GM18526 (cell line): ENCODE measurements at regions not wholly inside any gene's neighbourhood (a gene's known extent, or its start where the extent isn't known, plus 50 kb on each side); places are given as distances from the start of the nearest gene placed in this dataset.

Source experiments
- POLR2A ChIP-seq: IDR thresholded peaks from 3 replicates; pipeline ENCODE4 v1.6.1; 2011; ENCODE audit not compliant: insufficient read length; ENCODE audit errors: extremely low read depth

GRCh38 chr6:26200918-26201721 lies 113.9 kb downstream of the HFE start:
- no peak for TF ChIP-seq POLR2A

GRCh38 chr6:26202201-26202611 lies 115.0 kb downstream of the HFE start:
- no peak for TF ChIP-seq POLR2A

GRCh38 chr6:26202811-26203583 lies 115.8 kb downstream of the HFE start:
- no peak for TF ChIP-seq POLR2A

- peak; percentile 99 for TF ChIP-seq POLR2A
Measured at GRCh38 chr6:26204332-26205160, 117.3 kb downstream of the HFE start.

- TF ChIP-seq POLR2A: peak; percentile 77
Measured at GRCh38 chr6:26205161-26205624, 118.0 kb downstream of the HFE start.

- TF ChIP-seq POLR2A: no peak
Measured at GRCh38 chr6:26205625-26206574, 118.7 kb downstream of the HFE start.

- TF ChIP-seq POLR2A: no peak
Measured at GRCh38 chr6:26206868-26207801, 119.9 kb downstream of the HFE start.

GRCh38 chr6:26211963-26212362 lies 124.7 kb downstream of the HFE start:
- no peak for TF ChIP-seq POLR2A

GRCh38 chr6:26213334-26214075 lies 126.3 kb downstream of the HFE start:
- TF ChIP-seq POLR2A: no peak

- no peak for TF ChIP-seq POLR2A
Measured at GRCh38 chr6:26214803-26215584, 127.8 kb downstream of the HFE start.

GRCh38 chr6:26215585-26216358 lies 128.5 kb downstream of the HFE start:
- TF ChIP-seq POLR2A: no peak
